ENCODE measurements at regions not wholly inside any gene's neighbourhood (a gene's known extent, or its start where the extent isn't known, plus 50 kb on each side); places are given as distances from the start of the nearest gene placed in this dataset.
"Not testable (repeated sequence)": the region's sequence is repeated elsewhere in the genome, so short reads cannot be mapped to it uniquely, and the experiment has no call there.

- not testable (repeated sequence) for TF ChIP-seq NR3C1 (CRISPR knock-in tag; conservative IDR thresholded peaks at IDR 0.05; ENCODE audit: low read depth); CTCF (IDR thresholded peaks at IDR 0.05); ETV6 (CRISPR knock-in tag; IDR thresholded peaks at IDR 0.05); PRRX2 (CRISPR knock-in tag; IDR thresholded peaks at IDR 0.05); FOXJ3 (CRISPR knock-in tag; IDR thresholded peaks at IDR 0.05; ENCODE audit: borderline replicate concordance); JUN (CRISPR knock-in tag; IDR thresholded peaks at IDR 0.05); ATF1 (CRISPR knock-in tag; IDR thresholded peaks at IDR 0.05); NR2C2 (CRISPR knock-in tag; IDR thresholded peaks at IDR 0.05); ARID4B (CRISPR knock-in tag; IDR thresholded peaks at IDR 0.05; ENCODE audit: borderline replicate concordance); ELF4 (CRISPR knock-in tag; IDR thresholded peaks at IDR 0.05; ENCODE audit: low read depth); CREB1 (CRISPR knock-in tag; IDR thresholded peaks at IDR 0.05)
These were observed 129.0 kb upstream of the FAM240B start for GRCh38 chr9:38848966-38849365.

All from WTC11 (cell line).